ENCODE measurements at regions not wholly inside any gene's neighbourhood (a gene's known extent, or its start where the extent isn't known, plus 50 kb on each side); places are given as distances from the start of the nearest gene placed in this dataset.

GRCh38 chr13:76812206-76812897 is 73.9 kb downstream of the KCTD12 start:
- peaks cover 38% of the 10 kb centered on the region for H3K27me3 Mint-ChIP-seq
- no peak overlapping the region for H3K27ac Mint-ChIP-seq (ENCODE audit: low read depth)
- peaks cover 5% of the 10 kb centered on the region for H3K9me3 Mint-ChIP-seq
- H3K36me3 Mint-ChIP-seq (ENCODE audit: insufficient read depth) = no peaks in the 10 kb centered on the region
- no peak for ATAC-seq (replicated peaks; ENCODE audit: extremely low read depth, poor library complexity, severe bottlenecking)
- DNase-seq (ENCODE audit: low spot score in 2 of 2) = no peak
- H3K4me1 Mint-ChIP-seq = no peaks in the 10 kb centered on the region
- no peak overlapping the region for H3K4me3 Mint-ChIP-seq

DNA sequence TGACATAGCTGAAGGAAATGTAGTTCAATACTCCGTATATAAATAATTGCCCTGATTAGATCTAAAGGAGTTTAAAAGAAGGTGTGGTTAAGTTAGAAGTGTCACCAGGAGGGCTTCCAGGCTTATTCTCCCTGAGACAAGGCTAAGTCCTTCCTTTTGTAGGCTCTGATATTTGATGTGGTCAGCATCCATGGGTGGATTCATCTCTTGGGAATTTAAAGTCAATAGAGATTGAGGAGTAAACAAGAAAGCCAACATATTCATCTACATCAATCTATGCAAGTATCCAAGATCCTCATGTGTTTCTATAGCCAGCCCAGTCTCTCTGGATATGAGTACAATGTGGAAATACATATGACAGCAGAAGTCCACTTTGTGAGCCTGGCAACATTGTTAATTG is 76.8 kb downstream of the KCTD12 start:
- peaks cover 19% of the 10 kb centered on the region for H3K27me3 Mint-ChIP-seq
- ATAC-seq (replicated peaks; ENCODE audit: extremely low read depth, poor library complexity, severe bottlenecking) = no peak
- peaks cover 5% of the 10 kb centered on the region for H3K9me3 Mint-ChIP-seq
- DNase-seq (ENCODE audit: low spot score in 2 of 2) = no peak
- H3K36me3 Mint-ChIP-seq (ENCODE audit: insufficient read depth) = no peaks in the 10 kb centered on the region
- no peaks in the 10 kb centered on the region for H3K4me1 Mint-ChIP-seq
- no peak overlapping the region for H3K27ac Mint-ChIP-seq (ENCODE audit: low read depth)
- H3K4me3 Mint-ChIP-seq = no peak overlapping the region

DNA sequence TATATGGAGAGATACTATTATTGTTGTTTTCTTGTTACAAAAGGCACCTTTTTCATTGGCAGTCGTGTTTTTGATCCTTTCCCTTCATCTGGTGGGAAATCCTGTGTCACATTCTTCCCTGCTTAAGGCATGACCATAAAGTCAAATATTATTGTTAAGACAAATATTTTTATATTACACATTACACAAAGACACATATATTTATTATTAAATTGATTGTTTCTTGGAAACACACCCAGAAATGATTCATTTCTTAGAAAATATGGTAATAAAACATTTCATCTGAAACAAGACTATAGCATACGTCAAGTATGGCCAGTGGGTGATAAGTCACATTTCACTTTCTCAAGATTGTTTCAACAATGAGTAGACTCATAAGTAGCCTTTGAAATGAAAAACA is 77.3 kb downstream of the KCTD12 start:
- Mint-ChIP-seq H3K4me1 (no peaks in the 10 kb centered on the region), H3K9me3 (peaks cover 5% of the 10 kb centered on the region), H3K27ac (ENCODE audit: low read depth) (no peak overlapping the region), H3K27me3 (peaks cover 19% of the 10 kb centered on the region), H3K4me3 (no peak overlapping the region), H3K36me3 (ENCODE audit: insufficient read depth) (no peaks in the 10 kb centered on the region)
- DNase-seq (ENCODE audit: low spot score in 2 of 2) = no peak
- ATAC-seq (replicated peaks; ENCODE audit: extremely low read depth, poor library complexity, severe bottlenecking) = no peak

- Mint-ChIP-seq H3K4me3 (no peak overlapping the region), H3K4me1 (no peaks in the 10 kb centered on the region), H3K9me3 (no peaks in the 10 kb centered on the region), H3K27me3 (peaks cover 9% of the 10 kb centered on the region), H3K27ac (ENCODE audit: low read depth) (no peak overlapping the region), H3K36me3 (ENCODE audit: insufficient read depth) (no peaks in the 10 kb centered on the region)
- DNase-seq (ENCODE audit: low spot score in 2 of 2) (no peak), ATAC-seq (replicated peaks; ENCODE audit: extremely low read depth, poor library complexity, severe bottlenecking) (no peak)
These were observed 81.4 kb downstream of the KCTD12 start for GRCh38 chr13:76804801-76805200.

DNA sequence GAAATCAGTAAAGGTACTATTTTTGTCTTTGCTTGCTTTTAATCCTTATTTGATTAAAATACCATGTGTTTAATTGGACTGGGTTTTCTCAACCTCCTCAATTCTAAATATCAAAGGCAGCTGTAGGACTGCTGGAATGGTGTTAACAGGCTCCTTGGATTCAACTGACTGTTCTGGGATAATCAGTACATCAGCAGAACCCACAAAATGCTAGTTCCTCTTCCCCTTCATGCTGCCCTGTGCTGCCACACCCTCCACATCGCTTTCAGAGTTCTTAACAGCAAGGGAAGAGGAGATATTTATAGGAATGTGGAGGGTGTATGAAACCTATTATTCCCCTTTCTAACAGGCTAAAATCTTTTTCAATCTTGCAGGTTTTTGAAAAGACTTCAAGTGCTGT is 82.4 kb downstream of the KCTD12 start:
- ATAC-seq (replicated peaks; ENCODE audit: extremely low read depth, poor library complexity, severe bottlenecking) = no peak

GRCh38 chr13:76800943-76801342 is 85.3 kb downstream of the KCTD12 start:
- no peak overlapping the region for H3K27ac Mint-ChIP-seq (ENCODE audit: low read depth)
- H3K4me1 Mint-ChIP-seq = no peaks in the 10 kb centered on the region
- peaks cover 24% of the 10 kb centered on the region for H3K27me3 Mint-ChIP-seq
- H3K4me3 Mint-ChIP-seq = no peak overlapping the region
- H3K36me3 Mint-ChIP-seq (ENCODE audit: insufficient read depth) = peaks cover 2% of the 10 kb centered on the region
- no peak for ATAC-seq (replicated peaks; ENCODE audit: extremely low read depth, poor library complexity, severe bottlenecking)
- no peaks in the 10 kb centered on the region for H3K9me3 Mint-ChIP-seq
- DNase-seq (ENCODE audit: low spot score in 2 of 2) = no peak

More for the DNA sequence above, 82.4 kb downstream of the KCTD12 start:
- Mint-ChIP-seq H3K4me3 (no peak overlapping the region), H3K27me3 (peaks cover 9% of the 10 kb centered on the region), H3K36me3 (ENCODE audit: insufficient read depth) (peaks cover under 1% of the 10 kb centered on the region), H3K27ac (ENCODE audit: low read depth) (no peak overlapping the region), H3K9me3 (no peaks in the 10 kb centered on the region), H3K4me1 (no peaks in the 10 kb centered on the region)
- no peak for DNase-seq (ENCODE audit: low spot score in 2 of 2)

- ATAC-seq (replicated peaks; ENCODE audit: extremely low read depth, poor library complexity, severe bottlenecking) (no peak), DNase-seq (ENCODE audit: low spot score in 2 of 2) (no peak)
These were observed 86.5 kb downstream of the KCTD12 start for GRCh38 chr13:76799696-76800095.

GRCh38 chr13:76798037-76798436 is 88.2 kb downstream of the KCTD12 start:
- ATAC-seq (replicated peaks; ENCODE audit: extremely low read depth, poor library complexity, severe bottlenecking) (no peak), DNase-seq (ENCODE audit: low spot score in 2 of 2) (no peak)
- no peak overlapping the region for H3K4me3 Mint-ChIP-seq
- peaks cover 2% of the 10 kb centered on the region for H3K36me3 Mint-ChIP-seq (ENCODE audit: insufficient read depth)
- H3K9me3 Mint-ChIP-seq = no peaks in the 10 kb centered on the region
- H3K27ac Mint-ChIP-seq (ENCODE audit: low read depth) = no peak overlapping the region
- no peaks in the 10 kb centered on the region for H3K4me1 Mint-ChIP-seq
- peaks cover 47% of the 10 kb centered on the region for H3K27me3 Mint-ChIP-seq

More at GRCh38 chr13:76799696-76800095, 86.5 kb downstream of the KCTD12 start:
- Mint-ChIP-seq H3K27ac (ENCODE audit: low read depth) (no peak overlapping the region), H3K36me3 (ENCODE audit: insufficient read depth) (peaks cover 2% of the 10 kb centered on the region), H3K9me3 (no peaks in the 10 kb centered on the region), H3K4me3 (no peak overlapping the region), H3K4me1 (no peaks in the 10 kb centered on the region), H3K27me3 (peaks cover 36% of the 10 kb centered on the region)

GRCh38 chr13:76797361-76797760 is 88.8 kb downstream of the KCTD12 start:
- Mint-ChIP-seq H3K4me1 (no peaks in the 10 kb centered on the region), H3K4me3 (no peak overlapping the region), H3K36me3 (ENCODE audit: insufficient read depth) (peaks cover 2% of the 10 kb centered on the region), H3K27ac (ENCODE audit: low read depth) (no peak overlapping the region), H3K9me3 (no peaks in the 10 kb centered on the region), H3K27me3 (peaks cover 51% of the 10 kb centered on the region)
- ATAC-seq (replicated peaks; ENCODE audit: extremely low read depth, poor library complexity, severe bottlenecking) (no peak), DNase-seq (ENCODE audit: low spot score in 2 of 2) (no peak)

DNA sequence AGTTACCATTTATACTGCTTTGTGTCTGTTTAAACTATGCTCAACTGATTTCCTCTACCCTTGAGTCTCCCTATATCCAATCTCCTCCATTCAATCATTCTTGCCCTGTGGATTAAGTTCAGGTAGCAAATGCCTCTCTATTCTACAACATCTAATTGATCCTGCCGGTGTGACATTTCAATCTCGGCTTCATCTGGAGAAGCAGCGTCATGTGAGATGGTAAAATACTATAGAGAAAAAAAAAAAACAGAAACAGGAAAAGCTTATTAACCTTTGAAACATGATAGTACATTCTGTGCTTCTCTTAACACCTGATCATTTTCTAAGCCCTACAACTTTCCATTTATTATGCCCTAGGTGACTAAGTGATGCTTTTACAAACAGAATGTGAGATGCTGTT is 89.4 kb downstream of the KCTD12 start:
- peaks cover 2% of the 10 kb centered on the region for H3K36me3 Mint-ChIP-seq (ENCODE audit: insufficient read depth)
- no peak overlapping the region for H3K27ac Mint-ChIP-seq (ENCODE audit: low read depth)
- peaks cover 47% of the 10 kb centered on the region for H3K27me3 Mint-ChIP-seq
- DNase-seq (ENCODE audit: low spot score in 2 of 2) = no peak
- H3K4me3 Mint-ChIP-seq = no peak overlapping the region
- no peak for ATAC-seq (replicated peaks; ENCODE audit: extremely low read depth, poor library complexity, severe bottlenecking)
- H3K9me3 Mint-ChIP-seq = no peaks in the 10 kb centered on the region
- H3K4me1 Mint-ChIP-seq = no peaks in the 10 kb centered on the region

GRCh38 chr13:76795701-76796695 is 90.2 kb downstream of the KCTD12 start:
- no peak for DNase-seq (ENCODE audit: low spot score in 2 of 2)
- H3K9me3 Mint-ChIP-seq = no peaks in the 10 kb centered on the region
- no peaks in the 10 kb centered on the region for H3K4me1 Mint-ChIP-seq
- no peak overlapping the region for H3K27ac Mint-ChIP-seq (ENCODE audit: low read depth)
- no peak for ATAC-seq (replicated peaks; ENCODE audit: extremely low read depth, poor library complexity, severe bottlenecking)
- no peak overlapping the region for H3K4me3 Mint-ChIP-seq
- H3K27me3 Mint-ChIP-seq = peaks cover 46% of the 10 kb centered on the region
- H3K36me3 Mint-ChIP-seq (ENCODE audit: insufficient read depth) = peaks cover 2% of the 10 kb centered on the region

DNA sequence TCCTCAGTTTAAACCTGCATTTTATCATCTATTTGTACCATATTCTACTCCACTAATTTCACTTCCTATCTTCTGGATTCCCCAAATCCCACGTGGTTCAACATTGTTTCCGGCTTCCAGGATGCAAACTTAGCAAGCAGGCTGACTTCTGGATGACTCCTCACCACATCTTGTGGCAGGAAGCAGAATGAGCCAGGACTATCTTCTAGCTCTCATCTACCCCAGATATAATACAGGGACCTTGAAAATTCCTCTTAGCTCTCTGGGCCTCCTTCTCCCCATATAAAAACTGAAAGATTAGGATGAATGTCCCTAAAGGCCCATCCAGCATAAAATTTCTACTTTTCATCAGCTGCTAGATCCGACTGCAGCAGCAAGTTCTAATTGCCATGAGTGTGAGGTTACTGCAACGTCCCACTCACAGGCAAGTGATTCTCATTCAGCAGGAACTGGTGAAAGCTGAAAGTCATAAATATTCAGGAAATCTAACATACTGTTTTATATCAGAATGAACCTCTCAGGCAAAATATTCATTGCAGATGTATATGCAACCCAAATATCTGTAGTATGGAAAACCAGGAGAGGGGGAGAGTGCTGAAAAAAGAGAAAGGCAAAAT is 93.4 kb downstream of the KCTD12 start:
- DNase-seq (ENCODE audit: low spot score in 2 of 2) (no peak), ATAC-seq (replicated peaks; ENCODE audit: extremely low read depth, poor library complexity, severe bottlenecking) (no peak)
- Mint-ChIP-seq H3K9me3 (no peaks in the 10 kb centered on the region), H3K4me1 (no peaks in the 10 kb centered on the region), H3K4me3 (no peak overlapping the region), H3K27ac (ENCODE audit: low read depth) (no peak overlapping the region), H3K27me3 (peaks cover 46% of the 10 kb centered on the region), H3K36me3 (ENCODE audit: insufficient read depth) (no peaks in the 10 kb centered on the region)

Data from central memory CD8-positive, alpha-beta T cell (primary cell).